GM18502 (cell line): ENCODE measurements at regions not wholly inside any gene's neighbourhood (a gene's known extent, or its start where the extent isn't known, plus 50 kb on each side); places are given as distances from the start of the nearest gene placed in this dataset.

ENCODE experiments used
- ATAC-seq: cut with Tn5 transposase; IDR thresholded peaks from one replicate; pipeline ENCODE4 v1.9.1; 2021; ENCODE audit warnings: mild to moderate bottlenecking; ENCODE audit not compliant: unreplicated experiment, poor library complexity

GRCh38 chr4:78722878-78723277 is 53.3 kb upstream of the BMP2K start:
- no peak for ATAC-seq
